ENCODE measurements at regions not wholly inside any gene's neighbourhood (a gene's known extent, or its start where the extent isn't known, plus 50 kb on each side); places are given as distances from the start of the nearest gene placed in this dataset.

DNA sequence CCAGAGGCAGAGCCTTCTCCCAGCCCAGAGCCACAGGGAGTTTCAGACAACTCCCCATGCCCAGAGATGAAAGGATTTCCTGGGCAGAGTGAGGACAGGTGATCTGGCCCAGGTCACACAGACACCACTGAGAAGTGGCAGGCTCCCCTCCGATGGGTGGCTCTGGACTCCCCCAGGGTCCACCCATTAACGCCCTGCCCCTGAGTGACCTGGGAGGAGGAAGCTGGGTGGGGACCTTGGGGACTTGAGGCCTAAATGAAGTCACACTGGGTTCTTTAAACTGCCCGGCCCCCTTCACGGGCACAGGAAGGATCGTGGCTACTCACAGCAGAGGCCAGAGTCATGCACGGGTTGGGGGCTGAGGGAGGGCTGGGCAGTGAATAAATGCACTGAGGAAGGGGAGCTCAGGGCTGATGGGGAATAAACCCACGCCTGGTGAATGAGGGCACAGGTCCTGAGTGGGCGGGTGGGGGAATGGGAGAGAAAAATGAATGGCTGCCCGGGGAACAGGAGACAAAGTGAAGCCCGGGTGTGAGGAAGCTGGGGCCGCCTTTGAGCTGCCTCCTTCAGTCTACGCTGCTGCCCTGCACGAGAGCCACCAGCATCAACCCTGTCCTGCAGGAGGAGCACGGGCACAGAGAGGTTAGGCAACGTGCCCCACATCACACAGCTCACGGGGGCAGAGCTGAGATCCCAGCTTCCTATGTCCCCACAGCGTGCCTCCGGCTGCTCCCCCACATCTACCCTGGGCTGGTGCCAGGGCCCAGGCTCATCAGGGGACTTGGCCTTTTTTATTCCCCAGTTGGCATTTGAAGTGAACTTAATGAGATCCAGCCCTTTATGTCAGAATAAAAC is 404.3 kb downstream of the MATN1 start:
- POLR2A ChIA-PET: no interaction called here
- DNase-seq (ENCODE audit: extremely low spot score): no peak
- CTCF ChIA-PET: no interaction called here
- TF ChIP-seq L3MBTL2 (conservative IDR thresholded peaks at IDR 0.05) (no peak), FOXM1 (IDR thresholded peaks at IDR 0.05; ENCODE audit: borderline replicate concordance) (no peak), FOXA1 (IDR thresholded peaks at IDR 0.05) (no peak), SP1 (IDR thresholded peaks at IDR 0.05) (no peak), BHLHE40 (IDR thresholded peaks at IDR 0.05; ENCODE audit: borderline replicate concordance) (no peak), FOXK2 (IDR thresholded peaks at IDR 0.05) (no peak), TARDBP (IDR thresholded peaks at IDR 0.05) (no peak), SUZ12 (IDR thresholded peaks at IDR 0.05) (no peak), ARNT (IDR thresholded peaks at IDR 0.05) (no peak), ZNF384 (IDR thresholded peaks at IDR 0.05) (no peak), ELF4 (IDR thresholded peaks at IDR 0.05) (no peak), HDGF (IDR thresholded peaks at IDR 0.05; ENCODE audit: borderline replicate concordance) (no peak), CTBP1 (IDR thresholded peaks at IDR 0.05; ENCODE audit: borderline replicate concordance) (no peak), NFRKB (IDR thresholded peaks at IDR 0.05) (no peak), LEF1 (IDR thresholded peaks at IDR 0.05; ENCODE audit: borderline replicate concordance) (no peak)
- TF ChIP-seq, protein P1, sequence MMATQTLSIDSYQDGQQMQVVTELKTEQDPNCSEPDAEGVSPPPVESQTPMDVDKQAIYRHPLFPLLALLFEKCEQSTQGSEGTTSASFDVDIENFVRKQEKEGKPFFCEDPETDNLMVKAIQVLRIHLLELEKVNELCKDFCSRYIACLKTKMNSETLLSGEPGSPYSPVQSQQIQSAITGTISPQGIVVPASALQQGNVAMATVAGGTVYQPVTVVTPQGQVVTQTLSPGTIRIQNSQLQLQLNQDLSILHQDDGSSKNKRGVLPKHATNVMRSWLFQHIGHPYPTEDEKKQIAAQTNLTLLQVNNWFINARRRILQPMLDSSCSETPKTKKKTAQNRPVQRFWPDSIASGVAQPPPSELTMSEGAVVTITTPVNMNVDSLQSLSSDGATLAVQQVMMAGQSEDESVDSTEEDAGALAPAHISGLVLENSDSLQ (IDR thresholded peaks at IDR 0.05): no peak

DNA sequence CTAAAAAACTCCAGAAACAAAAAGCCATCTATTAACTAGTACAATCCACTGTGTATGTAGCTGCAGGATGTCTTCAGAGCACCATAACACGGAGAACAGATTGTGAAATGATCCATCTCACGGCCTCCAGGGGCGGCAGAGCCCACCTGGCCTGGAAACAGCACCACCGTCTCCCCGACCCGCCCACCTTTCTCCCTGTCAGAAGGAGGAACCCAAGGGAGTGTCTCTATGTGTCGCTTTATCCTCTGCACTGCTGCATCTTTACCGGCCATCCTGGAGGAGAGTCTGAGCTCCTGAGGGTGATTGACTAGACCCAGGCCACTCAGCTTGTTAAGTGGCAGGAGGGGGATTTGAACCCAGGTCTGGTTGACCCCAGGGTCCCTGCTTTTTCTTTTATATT is 405.0 kb downstream of the MATN1 start:
- no peak for DNase-seq (ENCODE audit: extremely low spot score)
- TF ChIP-seq LEF1 (IDR thresholded peaks at IDR 0.05; ENCODE audit: borderline replicate concordance) (no peak), NFRKB (IDR thresholded peaks at IDR 0.05) (no peak), CTBP1 (IDR thresholded peaks at IDR 0.05; ENCODE audit: borderline replicate concordance) (no peak), ZNF384 (IDR thresholded peaks at IDR 0.05) (no peak), TARDBP (IDR thresholded peaks at IDR 0.05) (no peak), ELF4 (IDR thresholded peaks at IDR 0.05) (no peak), FOXA1 (IDR thresholded peaks at IDR 0.05) (no peak), FOXM1 (IDR thresholded peaks at IDR 0.05; ENCODE audit: borderline replicate concordance) (no peak), FOXK2 (IDR thresholded peaks at IDR 0.05) (no peak), ARNT (IDR thresholded peaks at IDR 0.05) (no peak), SUZ12 (IDR thresholded peaks at IDR 0.05) (no peak), L3MBTL2 (conservative IDR thresholded peaks at IDR 0.05) (no peak), SP1 (IDR thresholded peaks at IDR 0.05) (no peak), BHLHE40 (IDR thresholded peaks at IDR 0.05; ENCODE audit: borderline replicate concordance) (no peak), HDGF (IDR thresholded peaks at IDR 0.05; ENCODE audit: borderline replicate concordance) (no peak)
- TF ChIP-seq, protein P1 (IDR thresholded peaks at IDR 0.05): no peak
- ChIA-PET POLR2A (no interaction called here), CTCF (no interaction called here)

DNA sequence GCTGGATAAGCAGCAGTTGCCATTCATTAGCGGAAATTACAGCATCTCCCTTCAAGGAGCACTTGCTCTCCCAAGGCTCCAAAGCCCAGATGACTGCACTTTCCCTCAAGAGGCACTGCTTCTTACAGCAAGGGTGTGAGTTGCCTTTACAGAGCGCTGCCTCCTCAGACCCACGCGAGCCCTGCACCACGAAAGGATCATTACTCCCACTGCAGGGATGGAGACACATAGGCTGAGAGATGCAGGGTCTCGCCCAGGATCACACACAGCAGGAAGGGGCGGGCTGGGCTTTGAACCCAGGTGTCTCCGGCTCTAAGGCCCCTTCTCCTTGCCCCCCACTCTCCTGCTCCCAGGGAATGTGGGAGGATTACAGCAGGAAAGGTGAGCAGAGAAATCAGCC is 405.5 kb downstream of the MATN1 start:
- no peak for DNase-seq (ENCODE audit: extremely low spot score)
- TF ChIP-seq ARNT (IDR thresholded peaks at IDR 0.05): no peak
- TF ChIP-seq FOXM1 (IDR thresholded peaks at IDR 0.05; ENCODE audit: borderline replicate concordance): no peak
- TF ChIP-seq, protein P1 (IDR thresholded peaks at IDR 0.05): no peak
- TF ChIP-seq FOXA1 (IDR thresholded peaks at IDR 0.05): no peak
- no peak for TF ChIP-seq ZNF384 (IDR thresholded peaks at IDR 0.05)
- TF ChIP-seq HDGF (IDR thresholded peaks at IDR 0.05; ENCODE audit: borderline replicate concordance): no peak
- no peak for TF ChIP-seq ELF4 (IDR thresholded peaks at IDR 0.05)
- no peak for TF ChIP-seq L3MBTL2 (conservative IDR thresholded peaks at IDR 0.05)
- no peak for TF ChIP-seq TARDBP (IDR thresholded peaks at IDR 0.05)
- no peak for TF ChIP-seq CTBP1 (IDR thresholded peaks at IDR 0.05; ENCODE audit: borderline replicate concordance)
- TF ChIP-seq SP1 (IDR thresholded peaks at IDR 0.05): no peak
- no peak for TF ChIP-seq NFRKB (IDR thresholded peaks at IDR 0.05)
- TF ChIP-seq LEF1 (IDR thresholded peaks at IDR 0.05; ENCODE audit: borderline replicate concordance): no peak
- no peak for TF ChIP-seq FOXK2 (IDR thresholded peaks at IDR 0.05)
- no peak for TF ChIP-seq SUZ12 (IDR thresholded peaks at IDR 0.05)
- TF ChIP-seq BHLHE40 (IDR thresholded peaks at IDR 0.05; ENCODE audit: borderline replicate concordance): no peak
- POLR2A ChIA-PET: no interaction called here
- CTCF ChIA-PET: interaction anchor here (0.7 kb wide), 1 partner anchor 324 kb away, joined by 3 read pairs; no protein-coding TSS in a partner anchor

DNA sequence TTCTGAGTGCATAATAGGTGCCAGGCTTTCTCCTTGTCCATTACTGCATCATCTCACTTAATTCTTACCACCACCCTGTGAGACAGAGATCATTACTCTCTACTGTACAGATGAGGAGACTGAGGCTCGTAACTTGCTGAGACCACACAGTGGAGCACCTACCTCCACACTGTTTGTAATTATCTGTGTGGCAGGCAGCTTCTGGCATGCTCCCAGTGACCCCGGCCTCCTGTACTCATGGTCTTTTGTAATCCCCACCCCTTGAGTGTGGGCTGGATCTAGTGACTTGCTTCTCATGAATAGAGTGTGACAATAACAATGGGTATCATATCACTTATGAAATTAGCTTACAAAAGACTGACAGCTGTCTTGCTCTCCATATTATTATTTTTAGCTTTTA is 407.3 kb downstream of the MATN1 start:
- no peak for DNase-seq (ENCODE audit: extremely low spot score)
- no peak for TF ChIP-seq TARDBP (IDR thresholded peaks at IDR 0.05)
- TF ChIP-seq ELF4 (IDR thresholded peaks at IDR 0.05): no peak
- no peak for TF ChIP-seq CTBP1 (IDR thresholded peaks at IDR 0.05; ENCODE audit: borderline replicate concordance)
- TF ChIP-seq, protein P1 (IDR thresholded peaks at IDR 0.05): no peak
- TF ChIP-seq SP1 (IDR thresholded peaks at IDR 0.05): no peak
- TF ChIP-seq HDGF (IDR thresholded peaks at IDR 0.05; ENCODE audit: borderline replicate concordance): no peak
- TF ChIP-seq NFRKB (IDR thresholded peaks at IDR 0.05): no peak
- TF ChIP-seq FOXA1 (IDR thresholded peaks at IDR 0.05): no peak
- no peak for TF ChIP-seq LEF1 (IDR thresholded peaks at IDR 0.05; ENCODE audit: borderline replicate concordance)
- no peak for TF ChIP-seq FOXM1 (IDR thresholded peaks at IDR 0.05; ENCODE audit: borderline replicate concordance)
- POLR2A ChIA-PET: no interaction called here
- CTCF ChIA-PET: no interaction called here
